Bone marrow (tissue), 2 donors: ENCODE measurements at regions not wholly inside any gene's neighbourhood (a gene's known extent, or its start where the extent isn't known, plus 50 kb on each side); places are given as distances from the start of the nearest gene placed in this dataset.

ENCODE experiments used
- DNase-seq, 2 donors: peaks; one replicate each; lab custom pipeline; 2025; lab: John Stamatoyannopoulos, UW

DNA sequence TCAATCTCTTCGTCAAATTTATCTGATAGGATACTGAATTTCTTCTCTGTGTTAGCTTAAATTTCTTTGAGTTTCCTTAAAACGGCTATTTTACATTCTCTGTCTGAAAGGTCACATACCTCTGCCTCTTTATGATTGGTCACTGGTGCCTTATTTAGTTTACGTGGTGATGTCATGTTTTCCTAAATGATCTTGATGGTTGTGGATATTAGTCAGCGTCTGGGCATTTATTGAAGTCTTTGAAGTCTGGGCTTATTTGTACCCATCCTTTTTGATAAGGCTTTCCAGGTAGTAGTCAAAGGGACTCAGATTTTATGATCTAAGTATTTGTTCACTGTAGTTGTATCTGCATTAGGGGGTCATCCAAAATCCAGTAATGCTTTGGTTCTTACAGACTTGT is 1407.5 kb upstream of the LRRTM3 start:
- no peak for DNase-seq

DNA sequence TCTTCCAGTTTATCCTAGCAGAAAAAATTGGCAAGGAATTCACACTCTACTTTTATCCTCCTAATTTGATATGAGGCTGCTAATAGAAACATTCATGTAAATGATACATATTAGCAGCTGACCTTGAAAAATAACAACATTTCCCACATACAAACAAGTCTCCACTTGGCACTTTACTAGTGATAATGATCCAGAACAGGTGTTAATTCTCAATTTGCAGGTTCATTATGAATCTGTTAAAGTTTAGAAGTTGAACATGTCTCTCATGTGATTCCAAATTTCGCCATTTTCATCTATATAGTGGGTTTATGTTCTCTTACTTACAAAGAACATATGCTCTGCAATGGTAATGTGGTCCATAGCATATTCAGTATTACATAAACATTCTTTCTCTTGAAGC is 1396.8 kb upstream of the LRRTM3 start:
- DNase-seq: no peak

DNA sequence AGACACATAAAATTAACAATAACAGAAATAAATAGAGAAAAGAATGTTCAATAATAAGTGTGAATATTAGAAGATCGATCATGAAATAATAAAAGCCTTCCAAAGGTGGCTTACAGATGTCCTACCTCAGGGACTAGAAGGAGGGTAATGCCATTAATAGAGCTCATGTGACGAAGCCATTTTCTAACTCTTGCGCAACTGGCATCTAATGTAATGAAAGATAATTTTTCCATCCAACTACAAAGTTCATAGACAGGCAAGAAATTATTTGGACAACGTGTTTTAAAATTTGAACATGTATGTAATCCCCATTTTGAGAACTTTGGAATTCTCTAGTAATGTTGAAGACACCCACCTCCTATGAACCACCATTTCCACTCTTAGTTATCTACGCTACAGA is 1394.3 kb upstream of the LRRTM3 start:
- no peak for DNase-seq

DNA sequence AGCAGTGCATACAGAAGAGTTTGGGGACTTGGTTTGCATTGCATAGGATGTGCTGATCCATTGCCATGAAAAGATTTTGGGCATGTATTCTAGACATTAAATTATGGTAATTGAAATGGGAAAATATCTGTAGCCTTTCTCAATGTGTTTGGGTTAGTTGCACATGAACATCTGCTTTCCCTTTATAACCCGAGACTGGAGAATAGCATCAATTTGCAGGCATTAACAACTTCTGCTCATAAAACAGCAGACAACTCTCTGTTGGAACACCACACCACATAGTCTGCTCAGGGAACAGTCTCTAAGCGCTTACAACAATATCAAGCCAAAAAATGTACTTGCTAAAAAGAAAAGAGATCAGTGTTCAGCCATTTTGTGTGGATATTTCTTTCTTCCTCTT is 1391.1 kb upstream of the LRRTM3 start:
- no peak for DNase-seq

DNA sequence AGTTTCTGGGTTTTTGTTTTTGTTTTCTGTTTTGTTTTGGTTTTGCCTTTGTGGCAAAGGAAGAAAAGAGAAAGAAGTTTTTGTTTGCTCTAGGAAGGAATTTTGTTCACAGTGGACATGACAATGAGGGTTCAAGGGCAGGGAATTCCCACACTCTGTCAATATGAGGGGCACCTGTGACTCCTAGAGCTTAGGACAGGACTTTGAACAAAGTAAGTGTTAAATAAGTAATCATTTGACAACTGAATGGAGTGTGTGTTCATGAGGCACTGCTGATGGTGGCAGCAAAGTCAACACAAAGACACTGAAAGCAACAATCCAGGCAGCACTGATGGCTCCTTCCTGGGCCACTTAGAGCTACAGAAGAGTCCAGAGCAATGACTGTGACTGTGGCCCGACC is 1381.1 kb upstream of the LRRTM3 start:
- no peak for DNase-seq

DNA sequence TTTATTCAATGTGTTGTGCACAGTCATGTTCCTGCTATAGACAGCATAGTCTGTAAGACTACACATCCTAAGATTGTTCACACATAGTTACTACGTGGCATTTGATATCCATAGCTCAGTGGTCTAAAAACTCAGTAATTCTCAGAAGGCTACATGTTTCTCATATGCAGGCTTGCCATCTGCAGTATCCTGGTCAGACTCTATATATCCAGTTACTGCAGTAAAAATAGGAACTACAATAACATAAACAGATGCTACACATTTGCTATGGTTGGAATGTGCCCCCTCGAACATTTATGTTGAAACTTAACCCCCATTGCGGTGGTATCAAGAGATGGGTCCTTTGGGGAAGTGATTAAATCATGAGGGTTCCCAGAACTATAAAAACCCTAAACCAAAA is 1377.8 kb upstream of the LRRTM3 start:
- no peak for DNase-seq

DNA sequence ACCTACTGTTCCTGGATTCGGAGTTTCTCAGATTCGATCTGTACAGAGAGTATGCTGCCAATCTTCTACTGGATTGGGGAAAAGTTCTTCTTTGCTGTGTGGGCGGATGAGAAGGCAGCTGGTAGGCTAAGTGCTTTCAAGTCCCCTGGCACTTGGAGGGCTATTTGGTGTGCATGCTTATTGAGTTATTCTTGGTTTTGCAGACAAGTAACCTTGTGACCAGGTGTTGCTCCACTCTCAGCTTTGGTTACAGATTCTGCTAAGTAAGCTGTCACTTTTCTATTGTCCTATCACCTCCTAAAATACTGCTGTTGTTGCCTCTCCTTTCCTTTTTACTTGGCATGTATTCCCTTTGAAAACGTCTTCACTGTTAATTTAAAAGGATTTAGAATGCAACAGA is 1375.1 kb upstream of the LRRTM3 start:
- no peak for DNase-seq

DNA sequence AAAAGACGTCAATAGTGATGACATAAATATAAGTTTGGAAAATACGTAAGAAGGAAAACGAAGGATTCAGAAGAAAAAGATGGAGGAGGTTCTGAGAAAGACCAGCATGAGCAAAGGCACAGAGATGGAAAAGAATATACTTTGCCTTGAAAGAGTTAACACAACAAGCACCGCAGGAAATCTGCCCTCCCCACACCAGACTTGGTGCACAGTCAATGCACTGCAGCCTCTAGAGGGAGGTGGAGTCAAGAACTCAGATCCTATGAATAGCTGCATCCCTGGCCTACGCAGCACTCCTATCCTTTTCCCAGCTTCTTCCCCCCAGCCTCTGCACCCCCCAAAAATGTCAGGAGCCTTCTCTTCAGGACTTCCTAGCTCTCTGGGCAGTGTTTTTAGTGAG is 1370.6 kb upstream of the LRRTM3 start:
- DNase-seq: no peak

DNA sequence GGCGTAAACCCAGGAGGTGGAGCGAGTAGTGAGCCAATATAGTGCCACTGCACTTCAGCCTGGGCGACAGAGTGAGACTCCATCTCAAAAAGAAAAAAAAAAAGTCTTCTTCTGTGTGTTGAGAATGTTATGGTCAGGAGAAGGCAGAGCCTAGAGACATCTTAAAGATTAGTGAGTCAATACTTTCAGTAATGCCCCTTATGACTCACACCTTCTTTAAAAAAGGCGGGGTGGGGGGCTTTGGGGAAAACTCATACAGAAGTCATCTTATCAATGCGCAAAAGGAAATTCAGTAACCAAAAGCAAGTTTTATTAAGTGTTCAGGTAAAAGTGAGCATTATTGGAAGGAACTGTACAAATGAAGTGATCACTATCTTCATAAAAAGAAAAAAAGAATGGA is 1369.8 kb upstream of the LRRTM3 start:
- DNase-seq: no peak

DNA sequence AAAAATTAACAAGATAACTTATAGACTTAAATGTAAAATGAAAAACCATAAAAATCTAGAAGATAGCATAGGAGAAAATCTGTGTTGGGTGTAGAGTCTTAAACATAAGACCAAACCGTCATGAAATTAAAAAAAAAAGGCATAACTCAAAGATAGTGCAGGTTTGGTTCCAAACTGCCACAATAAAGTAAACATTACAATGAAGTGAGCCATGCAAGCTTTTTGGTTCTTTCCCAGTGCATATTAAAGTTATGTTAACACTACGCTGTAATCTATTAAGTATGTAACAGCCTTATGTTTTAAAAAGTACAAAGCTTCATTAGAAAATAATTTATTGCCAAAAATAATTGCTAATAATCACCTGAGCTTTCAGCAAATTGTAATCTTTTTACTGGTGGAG is 1366.5 kb upstream of the LRRTM3 start:
- DNase-seq: no peak

DNA sequence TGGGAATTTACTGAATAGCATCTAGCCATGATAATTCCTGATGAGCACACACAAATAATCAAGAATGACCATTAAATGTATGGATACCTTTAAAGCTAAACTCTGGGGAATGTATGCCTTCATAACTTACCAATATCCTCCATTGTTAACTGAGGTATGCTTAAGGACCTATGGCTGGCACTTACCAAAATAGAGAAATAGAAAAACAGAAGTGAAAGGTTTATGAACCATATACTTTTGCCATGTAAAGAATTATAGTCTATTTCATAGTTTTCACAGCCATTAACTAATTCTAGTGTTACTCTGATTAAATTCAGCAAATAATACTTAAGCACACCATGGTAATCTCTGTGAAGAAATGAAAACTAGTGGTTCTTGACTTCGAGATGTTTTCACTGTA is 1360.6 kb upstream of the LRRTM3 start:
- no peak for DNase-seq

DNA sequence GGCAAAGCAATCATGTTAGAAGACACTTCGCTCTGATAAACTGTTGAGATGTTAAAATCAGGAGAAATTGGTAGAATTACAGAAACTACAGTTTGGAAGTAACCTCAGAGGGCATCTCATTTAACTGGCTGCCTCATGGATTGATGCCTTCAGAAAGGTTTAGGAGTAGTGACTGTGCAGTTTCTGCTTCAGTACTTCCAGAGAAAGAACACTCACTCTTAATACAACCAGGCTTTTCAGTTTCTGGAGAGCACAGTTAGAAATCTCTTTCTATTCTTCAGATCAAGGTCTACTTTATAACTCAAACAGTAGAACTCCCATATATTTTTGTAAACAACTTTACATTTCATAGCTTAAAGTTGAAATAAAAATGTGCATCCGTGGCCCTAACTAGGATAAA is 1358.9 kb upstream of the LRRTM3 start:
- no peak for DNase-seq

DNA sequence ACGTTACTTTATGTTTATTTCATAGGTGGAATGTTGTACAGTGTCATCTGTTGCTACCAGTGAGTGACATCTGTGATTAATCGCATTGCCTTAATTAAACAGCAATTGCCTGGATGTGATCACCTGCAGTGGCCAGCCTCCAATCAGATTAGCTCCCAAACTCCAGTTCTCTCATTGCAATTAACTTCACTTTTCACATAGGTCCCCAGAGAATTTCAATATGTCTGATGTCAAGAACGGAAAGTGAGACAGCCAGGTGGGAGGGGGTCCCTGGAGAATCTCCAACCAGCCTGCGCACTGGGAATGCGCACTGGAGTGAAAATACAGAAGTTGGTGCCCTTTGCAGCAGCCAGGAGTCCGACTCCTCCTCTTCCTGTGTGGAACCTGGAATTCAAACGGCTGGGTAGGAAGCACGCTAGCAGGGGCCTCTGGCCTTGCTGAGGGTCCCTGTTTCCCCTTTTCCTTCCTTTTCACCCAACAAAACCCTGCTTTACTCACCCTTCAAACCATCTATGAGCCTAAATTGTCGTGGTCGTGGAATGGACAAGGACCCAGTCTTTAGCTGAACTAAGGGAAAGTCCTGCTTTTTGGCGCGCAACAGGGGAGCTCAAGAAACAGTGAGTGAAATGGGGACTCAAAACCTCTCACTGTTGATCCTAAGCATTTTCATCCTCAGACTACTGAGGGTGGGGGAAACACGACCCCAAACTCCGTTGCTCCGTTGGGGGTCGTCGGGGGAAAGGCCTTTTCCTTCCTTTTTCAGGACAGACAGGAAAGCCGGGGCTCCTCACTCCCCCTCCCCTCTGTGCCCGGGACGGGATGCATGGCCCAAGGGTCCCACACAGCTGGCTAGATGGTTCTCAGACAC is 1355.5 kb upstream of the LRRTM3 start:
- peak in 1 of 2 donors; percentile 6 for DNase-seq

DNA sequence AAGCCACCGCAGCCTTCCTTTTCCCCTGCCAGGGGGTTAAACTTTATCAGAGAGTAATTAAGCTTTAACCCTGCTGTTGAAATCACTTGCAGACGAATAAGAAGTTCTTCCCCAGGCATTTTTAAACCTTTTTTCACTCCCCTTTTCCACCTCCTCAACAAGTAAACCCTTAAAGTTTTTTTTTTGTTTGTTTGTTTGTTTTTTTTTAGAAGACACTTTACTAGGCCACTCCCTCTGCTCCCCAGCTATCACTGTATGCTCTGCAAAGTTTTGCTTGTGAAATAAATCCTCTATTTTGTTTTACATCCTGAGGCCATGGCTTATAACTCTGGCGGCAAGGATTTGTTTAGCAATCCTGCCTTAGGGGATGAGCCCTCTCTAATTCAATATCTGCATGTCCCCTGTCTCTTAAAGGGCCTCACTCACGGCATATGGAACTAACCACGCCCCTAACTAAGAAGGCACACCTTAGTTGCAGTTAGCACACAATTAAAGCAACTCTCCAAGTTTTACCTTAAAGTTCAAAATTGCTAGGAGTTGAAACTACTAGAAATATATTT is 1354.7 kb upstream of the LRRTM3 start:
- DNase-seq: no peak

DNA sequence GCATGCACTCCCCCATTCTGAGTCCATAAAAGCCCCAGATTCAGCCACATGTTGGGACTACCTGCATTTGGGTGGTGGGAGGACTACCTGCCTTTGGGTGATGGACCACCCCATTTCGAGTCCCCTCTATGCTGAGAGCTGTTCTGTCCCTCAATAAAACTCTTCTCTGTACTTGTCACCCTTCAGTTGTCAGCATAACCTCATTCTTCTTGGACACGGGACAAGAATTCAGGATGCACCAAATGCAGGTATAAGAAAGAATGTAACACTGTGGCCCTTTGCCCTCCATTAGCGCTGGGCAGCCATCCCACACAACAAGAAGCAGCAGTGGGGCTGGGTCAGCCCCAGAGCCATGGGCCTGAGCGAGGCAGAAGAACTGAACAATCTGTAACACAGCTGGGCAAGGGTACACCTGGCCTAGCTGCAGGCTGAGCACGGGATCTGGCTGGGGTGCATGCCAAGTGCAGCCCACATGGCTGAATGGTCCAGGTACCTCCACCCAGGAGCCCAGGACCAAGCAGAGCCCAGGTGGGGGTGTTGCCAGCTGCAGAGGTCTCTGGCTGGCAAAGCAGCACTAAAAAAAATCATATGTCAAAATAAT is 1344.3 kb upstream of the LRRTM3 start:
- no peak for DNase-seq

DNA sequence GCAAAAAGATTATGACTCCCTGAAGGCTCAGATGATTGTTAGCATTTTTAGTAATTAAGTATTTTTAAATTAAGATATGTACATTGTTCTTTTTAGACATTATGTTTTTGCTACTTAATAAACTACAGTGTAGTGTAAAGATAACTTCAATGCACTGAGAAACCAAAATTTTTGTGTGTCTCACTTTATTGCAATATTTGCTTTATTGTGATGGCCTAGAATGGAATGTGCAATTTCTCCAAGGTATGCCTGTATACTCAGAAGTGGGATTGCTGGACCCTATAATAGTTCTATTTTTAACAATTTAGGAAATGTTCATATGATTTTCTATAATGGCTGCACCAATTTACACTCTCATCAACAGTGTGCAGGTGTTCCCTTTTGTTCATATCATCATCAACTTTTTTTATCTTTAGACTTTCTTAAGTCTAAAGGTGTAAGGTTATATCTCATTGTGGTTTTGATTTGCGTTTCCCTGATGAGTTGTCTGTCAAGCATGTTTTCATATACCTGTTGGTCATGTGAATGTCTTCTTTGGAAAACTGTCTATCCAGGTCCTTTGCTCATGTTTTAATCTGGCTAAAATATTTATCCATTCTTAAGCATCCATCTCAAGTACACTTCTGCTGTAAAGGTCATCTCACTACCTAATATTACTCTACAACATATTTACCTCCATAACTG is 1323.5 kb upstream of the LRRTM3 start:
- no peak for DNase-seq

DNA sequence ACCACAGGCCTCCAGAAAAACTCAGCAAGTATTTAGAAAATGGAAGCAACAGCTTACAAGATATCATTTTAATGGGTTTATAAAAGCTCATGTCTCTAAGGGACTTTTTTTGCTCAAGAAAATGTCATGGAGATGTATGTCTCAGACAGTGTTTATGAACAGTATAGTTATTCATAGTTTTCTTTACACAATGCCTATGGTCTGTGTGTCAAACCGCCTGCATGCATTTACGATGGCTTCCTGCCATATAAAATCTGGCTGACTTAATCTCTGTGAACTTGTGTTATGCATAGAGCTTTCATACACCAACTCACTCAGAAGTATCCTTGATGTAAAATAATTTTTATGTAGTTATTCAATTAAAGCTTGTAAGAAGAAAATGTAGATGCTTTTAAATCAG is 1314.2 kb upstream of the LRRTM3 start:
- no peak for DNase-seq

DNA sequence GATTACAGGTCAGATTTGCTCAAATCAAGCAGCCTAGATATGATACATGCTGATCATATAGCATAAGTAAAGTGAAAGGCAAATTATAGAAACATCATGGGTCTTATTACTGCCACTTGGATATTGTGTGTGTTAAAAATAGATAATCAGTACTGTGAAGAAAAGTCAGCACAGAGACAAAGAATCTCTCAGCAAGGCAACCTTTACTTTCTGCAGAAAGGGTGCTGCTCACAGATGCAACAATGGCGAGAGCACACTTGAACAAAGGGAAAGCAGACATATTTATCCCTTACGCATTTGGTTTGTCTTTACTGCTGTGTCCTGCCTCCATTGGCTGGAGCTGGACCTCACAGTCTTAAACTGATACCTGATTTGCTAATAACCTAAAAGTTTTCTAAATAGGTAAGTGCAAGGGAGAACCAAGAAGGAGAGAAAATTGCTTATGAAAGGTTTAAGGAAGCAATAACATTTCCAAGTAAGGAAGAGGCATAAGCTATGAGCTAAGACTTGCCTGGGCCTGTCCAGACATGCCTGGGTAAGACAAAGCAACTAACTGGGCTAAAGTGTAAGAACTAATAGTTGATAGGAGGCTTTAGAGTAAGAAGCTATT is 1310.8 kb upstream of the LRRTM3 start:
- no peak for DNase-seq

DNA sequence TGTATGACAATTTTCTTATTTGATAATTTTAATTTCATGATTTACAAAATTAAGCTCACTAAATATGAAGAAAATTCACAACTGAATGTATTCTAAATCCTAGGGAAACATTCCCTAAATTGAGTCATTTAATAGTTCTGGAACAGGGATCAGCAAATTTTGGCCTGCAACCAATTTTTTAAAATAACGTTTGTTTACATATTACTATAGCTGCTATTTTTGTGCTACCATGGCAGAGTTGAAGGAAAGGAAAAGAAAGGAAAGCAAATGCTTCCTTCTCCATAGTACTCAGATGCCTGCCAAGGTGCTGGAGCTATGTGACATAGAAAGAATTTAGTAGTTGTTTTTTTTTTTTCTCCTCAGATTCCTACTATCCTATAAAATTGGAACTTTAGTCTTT is 1307.7 kb upstream of the LRRTM3 start:
- no peak for DNase-seq

DNA sequence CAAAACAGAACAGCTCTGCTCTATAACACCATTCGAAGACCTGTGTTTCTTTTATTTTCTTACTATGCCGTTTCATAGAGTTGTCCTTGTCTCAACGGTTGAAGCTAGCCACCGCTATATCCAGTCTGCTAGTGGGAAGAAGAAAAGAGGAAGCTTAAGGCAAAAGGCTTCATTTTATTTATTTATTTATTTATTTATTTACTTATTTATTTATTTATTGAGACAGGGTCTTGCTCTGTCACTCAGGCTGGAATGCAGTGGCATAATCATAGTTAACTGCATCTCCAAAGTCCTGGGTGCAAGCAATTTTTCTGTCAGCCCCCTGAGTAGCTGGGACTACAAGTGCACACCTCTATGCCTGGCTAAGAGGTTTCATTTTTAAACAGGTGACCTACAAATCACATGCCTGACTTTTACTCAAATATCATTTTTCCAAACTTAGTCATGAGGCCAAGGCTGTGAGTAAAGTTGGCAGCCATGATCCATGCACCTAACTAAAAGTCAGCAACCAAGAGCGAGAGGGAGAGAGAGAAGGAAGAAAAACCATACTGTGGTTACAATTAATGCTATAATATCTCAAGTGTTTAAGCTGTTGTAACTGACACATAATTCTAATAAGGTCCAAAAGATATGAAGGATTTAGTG is 1305.3 kb upstream of the LRRTM3 start:
- no peak for DNase-seq

DNA sequence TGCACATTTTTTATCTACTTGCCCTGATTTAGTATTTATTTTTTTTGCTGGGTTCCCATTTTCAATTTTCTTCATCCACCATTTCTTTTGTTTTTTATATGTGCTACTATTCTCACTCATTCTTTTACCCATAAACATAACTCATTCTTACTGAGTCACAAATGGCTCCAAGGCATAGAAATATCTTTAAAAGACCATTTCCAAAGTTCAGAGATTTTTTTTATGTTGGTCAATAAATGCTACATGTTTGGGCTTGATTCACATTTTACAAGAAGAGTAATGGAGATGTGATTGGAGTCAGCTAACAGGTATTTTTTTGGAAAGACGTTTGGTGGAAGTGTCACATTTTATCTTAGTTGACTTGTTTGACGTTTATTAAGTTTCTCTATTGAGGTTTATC is 1303.2 kb upstream of the LRRTM3 start:
- no peak for DNase-seq
